ENCODE measurements at regions not wholly inside any gene's neighbourhood (a gene's known extent, or its start where the extent isn't known, plus 50 kb on each side); places are given as distances from the start of the nearest gene placed in this dataset.
"Not testable (repeated sequence)": the region's sequence is repeated elsewhere in the genome, so short reads cannot be mapped to it uniquely, and the experiment has no call there.

DNA sequence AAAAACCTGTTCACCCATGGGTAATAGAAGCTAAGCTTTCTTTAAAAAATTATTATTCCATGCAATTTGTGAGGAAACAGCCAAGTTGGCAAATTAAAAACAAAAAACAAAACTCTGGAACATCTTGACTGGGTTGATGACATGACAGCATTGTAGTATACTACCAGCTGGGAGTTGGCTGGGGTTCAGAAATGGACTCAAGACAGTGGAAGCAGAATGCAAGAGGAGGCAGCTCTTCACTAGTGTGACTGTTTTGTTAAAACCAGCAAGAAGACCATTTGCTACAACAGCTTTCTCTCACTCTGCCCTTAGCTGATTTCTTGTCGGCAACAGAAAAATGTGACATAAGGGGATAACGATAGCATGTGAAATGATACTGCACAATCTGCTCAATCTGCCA, 1298.9 kb upstream of the ADGRL4 start:
- Histone ChIP-seq H3K27me3 (replicated peaks in 1 of 7) (no peaks in the 10 kb centered on the region), H3K4me1 (no peaks in the 10 kb centered on the region), H3K36me3 (no peaks in the 10 kb centered on the region), H3K4me3 (no peak overlapping the region), H3K9me3 (peaks cover 0 to 5% (median 0%) of the 10 kb centered on the region in 8 donors), H3K27ac (no peak overlapping the region)
- no peak for DNase-seq
- WGBS, 5 donors = 57 to 78% (median 73%) methylated on average over 2 of the region's 2 CpGs
- intact Hi-C loops (cut with DNase I; ENCODE audit: low total_unique reads) = no loop called here
- TF ChIP-seq, protein P1, sequence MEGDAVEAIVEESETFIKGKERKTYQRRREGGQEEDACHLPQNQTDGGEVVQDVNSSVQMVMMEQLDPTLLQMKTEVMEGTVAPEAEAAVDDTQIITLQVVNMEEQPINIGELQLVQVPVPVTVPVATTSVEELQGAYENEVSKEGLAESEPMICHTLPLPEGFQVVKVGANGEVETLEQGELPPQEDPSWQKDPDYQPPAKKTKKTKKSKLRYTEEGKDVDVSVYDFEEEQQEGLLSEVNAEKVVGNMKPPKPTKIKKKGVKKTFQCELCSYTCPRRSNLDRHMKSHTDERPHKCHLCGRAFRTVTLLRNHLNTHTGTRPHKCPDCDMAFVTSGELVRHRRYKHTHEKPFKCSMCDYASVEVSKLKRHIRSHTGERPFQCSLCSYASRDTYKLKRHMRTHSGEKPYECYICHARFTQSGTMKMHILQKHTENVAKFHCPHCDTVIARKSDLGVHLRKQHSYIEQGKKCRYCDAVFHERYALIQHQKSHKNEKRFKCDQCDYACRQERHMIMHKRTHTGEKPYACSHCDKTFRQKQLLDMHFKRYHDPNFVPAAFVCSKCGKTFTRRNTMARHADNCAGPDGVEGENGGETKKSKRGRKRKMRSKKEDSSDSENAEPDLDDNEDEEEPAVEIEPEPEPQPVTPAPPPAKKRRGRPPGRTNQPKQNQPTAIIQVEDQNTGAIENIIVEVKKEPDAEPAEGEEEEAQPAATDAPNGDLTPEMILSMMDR (IDR thresholded peaks at IDR 0.05 in 8 of 11, conservative IDR thresholded peaks at IDR 0.05 in 3 of 11) = no peak

DNA sequence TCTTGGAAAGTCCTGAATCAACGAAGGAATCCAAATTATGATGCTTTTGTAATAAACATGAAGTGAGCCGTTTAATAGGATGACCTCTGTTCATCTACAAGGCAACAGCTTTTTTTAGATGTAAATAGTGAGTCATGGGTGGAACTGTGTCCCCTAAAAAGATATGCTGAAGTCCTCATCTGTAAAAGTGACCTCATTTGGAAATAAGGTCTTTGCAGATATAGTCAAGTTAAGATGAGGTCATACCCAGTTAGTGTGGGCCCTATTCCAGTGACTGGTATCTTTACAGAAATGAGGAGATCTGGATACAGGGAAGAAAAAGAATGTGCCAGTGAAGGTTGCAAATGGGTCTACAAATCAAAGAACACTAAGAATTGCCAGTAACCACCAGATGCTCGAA, 1287.3 kb upstream of the ADGRL4 start:
- no peak for DNase-seq
- no peak overlapping the region for H3K27ac ChIP-seq
- TF ChIP-seq, protein P1 (IDR thresholded peaks at IDR 0.05 in 8 of 11, conservative IDR thresholded peaks at IDR 0.05 in 3 of 11) = no peak
- TF ChIP-seq POLR2A (IDR thresholded peaks at IDR 0.05) (no peak), POLR2AphosphoS5 (IDR thresholded peaks at IDR 0.05) (no peak)
- H3K9me3 ChIP-seq = peaks cover 0 to 2% (median 0%) of the 10 kb centered on the region in 8 donors
- no peaks in the 10 kb centered on the region for H3K27me3 ChIP-seq (replicated peaks in 1 of 7)
- no peaks in the 10 kb centered on the region for H3K4me1 ChIP-seq
- intact Hi-C loops (cut with DNase I; ENCODE audit: low total_unique reads) = no loop called here
- no peaks in the 10 kb centered on the region for H3K36me3 ChIP-seq
- H3K4me3 ChIP-seq = no peak overlapping the region
- WGBS, 5 donors = 54 to 64% (median 60%) methylated on average over 3 of the region's 3 CpGs

DNA sequence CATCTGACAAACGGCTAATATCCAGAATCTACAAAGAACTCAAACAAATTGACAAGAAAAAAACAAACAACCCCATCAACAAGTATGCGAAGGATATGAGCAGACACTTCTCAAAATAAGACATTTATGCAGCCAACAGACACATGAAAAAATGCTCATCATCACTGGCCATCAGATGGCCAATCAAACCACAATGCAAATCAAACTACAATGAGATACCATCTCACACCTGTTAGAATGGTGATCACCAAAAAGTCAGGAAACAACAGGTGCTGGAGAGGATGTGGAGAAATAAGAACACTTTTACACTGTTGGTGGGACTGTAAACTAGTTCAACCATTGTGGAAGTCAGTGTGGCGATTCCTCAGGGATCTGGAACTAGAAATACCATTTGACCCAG, 1282.2 kb upstream of the ADGRL4 start:
- H3K27ac ChIP-seq; DNase-seq; H3K36me3 ChIP-seq; H3K4me1 ChIP-seq; H3K27me3 ChIP-seq (replicated peaks in 1 of 7); intact Hi-C loops (cut with DNase I; ENCODE audit: low total_unique reads); H3K9me3 ChIP-seq; H3K4me3 ChIP-seq: not testable (repeated sequence)
- WGBS, 5 donors = 73 to 89% (median 83%) methylated on average over 3 of the region's 3 CpGs

DNA sequence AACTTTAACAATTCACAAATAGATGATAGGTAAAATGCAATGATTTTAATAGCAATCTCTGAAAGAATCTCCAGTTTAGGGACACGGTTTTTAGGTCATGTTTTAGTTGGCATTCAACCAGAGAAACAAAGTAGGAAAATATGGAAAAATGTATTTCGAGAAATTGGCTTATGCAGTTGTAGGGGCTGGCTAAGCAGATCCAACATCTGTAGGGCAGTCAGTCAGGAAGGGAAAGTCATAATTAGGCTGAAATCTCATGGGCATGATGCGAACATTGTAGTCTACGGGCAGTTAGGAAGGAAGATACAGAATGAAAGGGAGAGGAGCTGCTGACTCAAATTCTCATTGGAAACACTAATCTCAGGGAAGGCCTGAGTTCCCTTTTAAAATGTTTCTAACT, 1276.0 kb upstream of the ADGRL4 start:
- Histone ChIP-seq H3K27ac (no peak overlapping the region), H3K9me3 (peaks cover 0 to 8% (median 0%) of the 10 kb centered on the region in 8 donors), H3K36me3 (no peaks in the 10 kb centered on the region), H3K4me3 (no peak overlapping the region), H3K4me1 (no peaks in the 10 kb centered on the region), H3K27me3 (replicated peaks in 1 of 7) (no peaks in the 10 kb centered on the region)
- no peak for DNase-seq
- intact Hi-C loops (cut with DNase I; ENCODE audit: low total_unique reads) = no loop called here
- TF ChIP-seq POLR2AphosphoS5 (IDR thresholded peaks at IDR 0.05) = no peak
- TF ChIP-seq, protein P1 (IDR thresholded peaks at IDR 0.05 in 8 of 11, conservative IDR thresholded peaks at IDR 0.05 in 3 of 11) = no peak
- TF ChIP-seq POLR2A (IDR thresholded peaks at IDR 0.05) = no peak
- WGBS, 5 donors = 74 to 85% (median 79%) methylated on average over 4 of the region's 4 CpGs

DNA sequence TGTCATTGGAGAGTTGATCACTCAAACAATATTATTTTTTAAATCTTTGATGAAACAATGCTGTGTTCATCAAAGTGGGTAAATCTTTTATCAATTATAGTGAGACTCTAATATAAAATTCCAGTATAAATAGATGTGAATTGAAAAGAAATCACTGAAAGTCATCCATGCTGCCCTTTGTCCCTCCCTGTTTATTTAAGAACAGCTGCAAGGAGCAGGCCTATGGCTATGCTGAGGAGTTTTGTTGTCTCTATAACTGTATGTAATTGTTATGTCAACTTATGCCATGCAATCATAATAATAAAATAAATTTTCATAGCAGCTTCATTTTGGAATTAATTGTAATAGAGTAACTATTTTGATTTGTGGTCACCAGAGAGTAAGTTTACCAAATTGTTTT, 1272.4 kb upstream of the ADGRL4 start:
- H3K27ac ChIP-seq = no peak overlapping the region
- TF ChIP-seq POLR2A (IDR thresholded peaks at IDR 0.05) (no peak), POLR2AphosphoS5 (IDR thresholded peaks at IDR 0.05) (no peak)
- TF ChIP-seq, protein P1 (IDR thresholded peaks at IDR 0.05 in 8 of 11, conservative IDR thresholded peaks at IDR 0.05 in 3 of 11) = no peak
- intact Hi-C loops (cut with DNase I; ENCODE audit: low total_unique reads) = no loop called here
- DNase-seq = no peak
- no peak overlapping the region for H3K4me3 ChIP-seq
- H3K4me1 ChIP-seq = no peaks in the 10 kb centered on the region
- H3K9me3 ChIP-seq = peaks cover 0 to 7% (median 0%) of the 10 kb centered on the region in 8 donors
- H3K36me3 ChIP-seq = no peaks in the 10 kb centered on the region
- H3K27me3 ChIP-seq (replicated peaks in 1 of 7) = no peaks in the 10 kb centered on the region
